HG02870 (cell line): ENCODE measurements at regions not wholly inside any gene's neighbourhood (a gene's known extent, or its start where the extent isn't known, plus 50 kb on each side); places are given as distances from the start of the nearest gene placed in this dataset.

Experiments
- ATAC-seq: cut with Tn5 transposase; IDR thresholded peaks from one replicate; pipeline ENCODE4 v1.9.1; 2021; ENCODE audit warnings: mild to moderate bottlenecking, moderate library complexity; ENCODE audit not compliant: unreplicated experiment

- no peak for ATAC-seq
These were observed 262.9 kb upstream of the TRPM3 start for GRCh38 chr9:71384343-71384742.

- no peak for ATAC-seq
These were observed 262.0 kb upstream of the TRPM3 start for GRCh38 chr9:71383308-71383940.

GRCh38 chr9:71368157-71368556, 246.7 kb upstream of the TRPM3 start:
- no peak for ATAC-seq

- no peak for ATAC-seq
These were observed 242.9 kb upstream of the TRPM3 start for GRCh38 chr9:71364186-71364955.

GRCh38 chr9:71363286-71363961, 242.0 kb upstream of the TRPM3 start:
- ATAC-seq, result no peak

- no peak for ATAC-seq
These were observed 239.9 kb upstream of the TRPM3 start for GRCh38 chr9:71361357-71361756.

- ATAC-seq, result no peak
These were observed 235.9 kb upstream of the TRPM3 start for GRCh38 chr9:71357346-71357745.

- ATAC-seq, result no peak
These were observed 234.5 kb upstream of the TRPM3 start for GRCh38 chr9:71355884-71356283.

GRCh38 chr9:71353720-71354119, 232.3 kb upstream of the TRPM3 start:
- no peak for ATAC-seq

GRCh38 chr9:71352837-71353236, 231.4 kb upstream of the TRPM3 start:
- no peak for ATAC-seq

- no peak for ATAC-seq
These were observed 227.8 kb upstream of the TRPM3 start for GRCh38 chr9:71349218-71349617.

GRCh38 chr9:71333321-71333720, 211.9 kb upstream of the TRPM3 start:
- no peak for ATAC-seq

GRCh38 chr9:71331603-71332002, 210.2 kb upstream of the TRPM3 start:
- no peak for ATAC-seq

GRCh38 chr9:71329873-71330272, 208.5 kb upstream of the TRPM3 start:
- ATAC-seq, result no peak

GRCh38 chr9:71326360-71326759, 204.9 kb upstream of the TRPM3 start:
- no peak for ATAC-seq

GRCh38 chr9:71323357-71323756, 201.9 kb upstream of the TRPM3 start:
- ATAC-seq, result no peak

GRCh38 chr9:71322311-71322710, 200.9 kb upstream of the TRPM3 start:
- ATAC-seq, result no peak

- peak; percentile 71 for ATAC-seq
These were observed 187.0 kb upstream of the TRPM3 start for GRCh38 chr9:71308454-71308853.

- ATAC-seq, result peak; percentile 56
These were observed 184.7 kb upstream of the TRPM3 start for GRCh38 chr9:71306134-71306533.

GRCh38 chr9:71303351-71303750, 181.9 kb upstream of the TRPM3 start:
- no peak for ATAC-seq

GRCh38 chr9:71302776-71303175, 181.4 kb upstream of the TRPM3 start:
- ATAC-seq, result peak; percentile 73

GRCh38 chr9:71295928-71296327, 174.5 kb upstream of the TRPM3 start:
- no peak for ATAC-seq
